ENCODE measurements at regions not wholly inside any gene's neighbourhood (a gene's known extent, or its start where the extent isn't known, plus 50 kb on each side); places are given as distances from the start of the nearest gene placed in this dataset.

DNA sequence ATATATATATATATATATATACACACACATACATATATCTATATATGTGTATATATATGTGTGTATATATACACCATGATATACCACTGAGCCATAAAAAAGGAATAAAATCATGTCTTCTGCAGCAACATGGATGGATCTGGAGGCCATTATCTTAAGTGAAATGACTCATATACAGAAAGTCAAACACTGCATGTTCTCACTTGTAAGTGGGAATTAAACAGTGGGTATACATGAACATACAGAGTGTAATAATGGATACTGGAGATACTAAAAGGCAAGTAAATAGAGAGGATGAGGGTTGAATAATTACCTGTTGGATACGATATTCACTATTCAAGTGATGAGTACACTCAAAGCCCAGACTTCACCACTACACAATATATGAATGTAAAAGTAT, 332.6 kb downstream of the SLITRK1 start:
- intact Hi-C loops (cut with DNase I; ENCODE audit: low total_unique reads), result no loop called here
- DNase-seq, result no peak
- Histone ChIP-seq H3K27me3 (no peaks in the 10 kb centered on the region), H3K4me3 (no peak overlapping the region), H3K9me3 (no peaks in the 10 kb centered on the region), H3K36me3 (no peaks in the 10 kb centered on the region), H3K4me1 (no peaks in the 10 kb centered on the region), H3K27ac (no peak overlapping the region)
- TF ChIP-seq, protein P1, sequence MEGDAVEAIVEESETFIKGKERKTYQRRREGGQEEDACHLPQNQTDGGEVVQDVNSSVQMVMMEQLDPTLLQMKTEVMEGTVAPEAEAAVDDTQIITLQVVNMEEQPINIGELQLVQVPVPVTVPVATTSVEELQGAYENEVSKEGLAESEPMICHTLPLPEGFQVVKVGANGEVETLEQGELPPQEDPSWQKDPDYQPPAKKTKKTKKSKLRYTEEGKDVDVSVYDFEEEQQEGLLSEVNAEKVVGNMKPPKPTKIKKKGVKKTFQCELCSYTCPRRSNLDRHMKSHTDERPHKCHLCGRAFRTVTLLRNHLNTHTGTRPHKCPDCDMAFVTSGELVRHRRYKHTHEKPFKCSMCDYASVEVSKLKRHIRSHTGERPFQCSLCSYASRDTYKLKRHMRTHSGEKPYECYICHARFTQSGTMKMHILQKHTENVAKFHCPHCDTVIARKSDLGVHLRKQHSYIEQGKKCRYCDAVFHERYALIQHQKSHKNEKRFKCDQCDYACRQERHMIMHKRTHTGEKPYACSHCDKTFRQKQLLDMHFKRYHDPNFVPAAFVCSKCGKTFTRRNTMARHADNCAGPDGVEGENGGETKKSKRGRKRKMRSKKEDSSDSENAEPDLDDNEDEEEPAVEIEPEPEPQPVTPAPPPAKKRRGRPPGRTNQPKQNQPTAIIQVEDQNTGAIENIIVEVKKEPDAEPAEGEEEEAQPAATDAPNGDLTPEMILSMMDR (IDR thresholded peaks at IDR 0.05), result no peak
- no peak for TF ChIP-seq POLR2A (IDR thresholded peaks at IDR 0.05)

DNA sequence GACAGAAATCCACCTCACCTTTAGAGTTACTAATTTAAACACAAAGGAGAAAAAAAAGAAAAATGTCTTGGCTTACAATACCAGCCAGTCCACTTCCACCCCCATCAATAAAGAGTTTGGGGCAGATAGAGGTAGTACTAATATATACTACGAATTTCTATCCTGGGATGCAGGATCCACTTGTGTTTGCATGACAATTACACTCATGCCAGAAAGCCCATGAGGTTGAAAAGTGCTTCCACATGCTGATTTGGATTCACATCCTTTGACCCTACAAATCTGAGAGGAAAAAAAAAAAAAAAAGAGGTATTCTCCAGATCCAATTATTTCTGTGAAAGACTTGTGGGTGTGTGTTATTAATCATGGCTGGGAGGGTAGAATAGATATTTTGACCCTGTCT, 335.2 kb downstream of the SLITRK1 start:
- no peak for DNase-seq
- intact Hi-C loops (cut with DNase I; ENCODE audit: low total_unique reads), result no loop called here
- H3K27me3 ChIP-seq, result no peaks in the 10 kb centered on the region
- no peaks in the 10 kb centered on the region for H3K36me3 ChIP-seq
- H3K4me3 ChIP-seq, result no peak overlapping the region
- TF ChIP-seq, protein P1 (IDR thresholded peaks at IDR 0.05), result no peak
- TF ChIP-seq POLR2A (IDR thresholded peaks at IDR 0.05), result no peak
- no peaks in the 10 kb centered on the region for H3K4me1 ChIP-seq
- H3K27ac ChIP-seq, result no peak overlapping the region
- no peaks in the 10 kb centered on the region for H3K9me3 ChIP-seq

DNA sequence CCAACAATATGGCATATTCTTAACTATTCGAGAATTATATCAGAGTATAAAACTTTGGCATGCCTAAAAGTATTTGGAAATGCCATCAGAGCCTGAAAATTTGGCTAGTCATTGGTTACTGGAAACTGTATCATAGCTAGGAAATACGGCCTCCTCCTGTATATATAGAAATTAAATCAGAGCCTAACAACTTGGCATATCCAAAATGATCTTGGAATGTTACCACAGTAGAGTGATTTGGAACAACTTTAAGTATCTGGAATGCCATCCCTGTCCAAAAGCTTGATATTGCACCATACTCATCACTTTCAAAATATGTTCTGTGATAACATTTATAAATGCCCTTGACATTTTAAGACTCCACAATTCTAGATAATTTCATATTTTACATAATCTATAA, 335.8 kb downstream of the SLITRK1 start:
- intact Hi-C loops (cut with DNase I; ENCODE audit: low total_unique reads), result no loop called here
- DNase-seq, result no peak
- TF ChIP-seq, protein P1 (IDR thresholded peaks at IDR 0.05), result no peak
- TF ChIP-seq POLR2A (IDR thresholded peaks at IDR 0.05), result no peak
- Histone ChIP-seq H3K27me3 (no peaks in the 10 kb centered on the region), H3K36me3 (no peaks in the 10 kb centered on the region), H3K9me3 (no peaks in the 10 kb centered on the region), H3K27ac (no peak overlapping the region), H3K4me1 (no peaks in the 10 kb centered on the region), H3K4me3 (no peak overlapping the region)

DNA sequence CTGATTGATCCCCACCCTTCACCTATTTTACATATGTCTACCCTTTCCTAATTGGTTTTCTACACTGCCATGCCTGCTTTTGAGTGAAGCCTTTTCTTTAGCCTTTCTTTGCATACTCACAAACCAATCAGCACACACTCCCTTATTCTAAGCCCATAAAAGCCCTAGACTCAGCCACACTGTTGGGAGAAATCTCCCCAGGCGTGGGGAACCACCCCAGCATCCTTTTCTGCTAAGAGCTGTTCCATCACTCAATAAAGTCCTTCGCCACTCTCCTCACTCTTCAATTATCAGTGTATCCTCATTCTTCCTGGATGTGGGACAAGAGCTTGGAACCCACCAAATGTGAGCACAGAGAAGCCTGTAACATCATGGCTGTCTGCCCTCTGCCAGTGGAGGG, 343.6 kb downstream of the SLITRK1 start:
- Histone ChIP-seq H3K27me3 (no peaks in the 10 kb centered on the region), H3K9me3 (no peaks in the 10 kb centered on the region), H3K27ac (no peak overlapping the region), H3K36me3 (no peaks in the 10 kb centered on the region), H3K4me1 (no peaks in the 10 kb centered on the region), H3K4me3 (no peak overlapping the region)
- intact Hi-C loops (cut with DNase I; ENCODE audit: low total_unique reads), result no loop called here
- DNase-seq, result no peak
- TF ChIP-seq, protein P1 (IDR thresholded peaks at IDR 0.05), result no peak
- TF ChIP-seq POLR2A (IDR thresholded peaks at IDR 0.05), result no peak

DNA sequence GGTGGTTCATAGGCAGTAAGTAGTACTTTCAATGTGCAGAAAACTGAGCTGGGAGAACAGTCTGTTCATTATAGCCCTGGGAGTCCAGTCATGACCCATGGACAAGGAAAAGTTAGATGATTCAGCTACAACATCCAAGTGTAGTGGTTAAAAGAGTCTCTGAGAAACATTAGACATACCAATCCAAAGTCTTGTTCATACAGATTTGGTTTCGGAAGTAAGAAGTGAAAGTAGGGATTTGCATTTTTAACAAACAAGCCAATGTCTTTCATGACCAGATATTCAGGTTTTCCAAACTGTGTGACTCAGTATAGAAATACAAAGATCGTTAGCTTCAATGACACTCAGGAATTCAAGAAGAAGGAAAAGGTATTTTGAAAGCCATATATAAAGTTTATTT, 345.3 kb downstream of the SLITRK1 start:
- Histone ChIP-seq H3K36me3 (no peaks in the 10 kb centered on the region), H3K27ac (no peak overlapping the region), H3K9me3 (no peaks in the 10 kb centered on the region), H3K4me1 (no peaks in the 10 kb centered on the region), H3K4me3 (no peak overlapping the region), H3K27me3 (no peaks in the 10 kb centered on the region)
- no peak for TF ChIP-seq POLR2A (IDR thresholded peaks at IDR 0.05)
- TF ChIP-seq, protein P1 (IDR thresholded peaks at IDR 0.05), result no peak
- intact Hi-C loops (cut with DNase I; ENCODE audit: low total_unique reads), result no loop called here
- no peak for DNase-seq
